ENCODE measurements at regions not wholly inside any gene's neighbourhood (a gene's known extent, or its start where the extent isn't known, plus 50 kb on each side); places are given as distances from the start of the nearest gene placed in this dataset.

GRCh38 chr18:8536231-8536630 lies 73.0 kb upstream of the RAB12 start:
- no peak overlapping the region for H3K9ac ChIP-seq (ENCODE audit: low read depth, low read length)
- no peak overlapping the region for H2BK120ac ChIP-seq (ENCODE audit: low read depth, low read length)
- H4K8ac ChIP-seq (ENCODE audit: low read depth in 2 of 2, low read length in 2 of 2), result no peak overlapping the region
- no peak overlapping the region for H2BK15ac ChIP-seq (ENCODE audit: low read depth, low read length)
- no peak overlapping the region for H3K4me2 ChIP-seq (ENCODE audit: low read depth, low read length)
- H3K36me3 ChIP-seq (ENCODE audit: control insufficient read depth, insufficient read depth, low read length), result no peaks in the 10 kb centered on the region
- no peaks in the 10 kb centered on the region for H3K79me1 ChIP-seq (ENCODE audit: low read depth in 1 of 2, low read length in 2 of 2)
- ChIA-PET CTCF (no interaction called here), POLR2A (ENCODE audit: unreplicated experiment) (no interaction called here)
- no peak overlapping the region for H2BK20ac ChIP-seq (ENCODE audit: low read depth, low read length)
- H3K4ac ChIP-seq (ENCODE audit: low read depth, low read length), result no peak overlapping the region
- no peak overlapping the region for H2AK5ac ChIP-seq (ENCODE audit: low read depth, low read length)
- no peak overlapping the region for H4K5ac ChIP-seq (ENCODE audit: low read depth, low read length)
- H2BK5ac ChIP-seq (ENCODE audit: low read depth, low read length, poor library complexity, severe bottlenecking), result no peak overlapping the region
- DNase-seq (no peak), ATAC-seq (ENCODE audit: low read depth) (no peak)
- no peak overlapping the region for H3K27ac ChIP-seq (ENCODE audit: insufficient read depth, low read length)
- BruUV-seq (replicated peaks), result no TSS peak
- no peak overlapping the region for H3K14ac ChIP-seq (replicated peaks; ENCODE audit: low read depth, low read length)
- 68% methylated on average over 7 of the region's 11 CpGs; no CpG with 5 or more reads in 1 of the 2 experiments for WGBS, 2 experiments (ENCODE audit: extremely low coverage in 2 of 2, insufficient read length in 1 of 2)
- in situ Hi-C loops (cut with MboI; ENCODE audit: low sequenced_read_pairs), result no loop called here
- intact Hi-C loops (cut with micrococcal nuclease), result no loop called here
- H3K56ac ChIP-seq (ENCODE audit: extremely low read depth, insufficient read depth, low read length), result no peak overlapping the region
- H2AFZ ChIP-seq (replicated peaks; ENCODE audit: low read length, poor library complexity), result peak overlapping the region; percentile 61
- no peak overlapping the region for H3K18ac ChIP-seq (ENCODE audit: low read depth, low read length)
- no peak overlapping the region for H3K4me3 ChIP-seq (ENCODE audit: insufficient read depth, low read depth, low read length)
- TF ChIP-seq BHLHE40 (IDR thresholded peaks at IDR 0.05; ENCODE audit: low read depth, low read length), result no peak
- no peak for TF ChIP-seq POLR2A (IDR thresholded peaks at IDR 0.05; ENCODE audit: low read depth, low read length)
- no peak for TF ChIP-seq CEBPB (IDR thresholded peaks at IDR 0.05; ENCODE audit: low read depth, low read length)
- TF ChIP-seq NFE2L2 (IDR thresholded peaks at IDR 0.05; ENCODE audit: low read depth, low read length), result no peak
- TF ChIP-seq CHD1 (IDR thresholded peaks at IDR 0.05; ENCODE audit: low read depth, low read length), result no peak
- TF ChIP-seq USF2 (IDR thresholded peaks at IDR 0.05; ENCODE audit: low read depth, low read length), result no peak
- no peak for TF ChIP-seq MXI1 (IDR thresholded peaks at IDR 0.05; ENCODE audit: borderline replicate concordance, low read depth, low read length)
- TF ChIP-seq, protein P1, sequence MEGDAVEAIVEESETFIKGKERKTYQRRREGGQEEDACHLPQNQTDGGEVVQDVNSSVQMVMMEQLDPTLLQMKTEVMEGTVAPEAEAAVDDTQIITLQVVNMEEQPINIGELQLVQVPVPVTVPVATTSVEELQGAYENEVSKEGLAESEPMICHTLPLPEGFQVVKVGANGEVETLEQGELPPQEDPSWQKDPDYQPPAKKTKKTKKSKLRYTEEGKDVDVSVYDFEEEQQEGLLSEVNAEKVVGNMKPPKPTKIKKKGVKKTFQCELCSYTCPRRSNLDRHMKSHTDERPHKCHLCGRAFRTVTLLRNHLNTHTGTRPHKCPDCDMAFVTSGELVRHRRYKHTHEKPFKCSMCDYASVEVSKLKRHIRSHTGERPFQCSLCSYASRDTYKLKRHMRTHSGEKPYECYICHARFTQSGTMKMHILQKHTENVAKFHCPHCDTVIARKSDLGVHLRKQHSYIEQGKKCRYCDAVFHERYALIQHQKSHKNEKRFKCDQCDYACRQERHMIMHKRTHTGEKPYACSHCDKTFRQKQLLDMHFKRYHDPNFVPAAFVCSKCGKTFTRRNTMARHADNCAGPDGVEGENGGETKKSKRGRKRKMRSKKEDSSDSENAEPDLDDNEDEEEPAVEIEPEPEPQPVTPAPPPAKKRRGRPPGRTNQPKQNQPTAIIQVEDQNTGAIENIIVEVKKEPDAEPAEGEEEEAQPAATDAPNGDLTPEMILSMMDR (conservative IDR thresholded peaks at IDR 0.05; ENCODE audit: low read depth, low read length), result no peak
- no peak for TF ChIP-seq SMC3 (IDR thresholded peaks at IDR 0.05; ENCODE audit: low read depth, low read length)
- TF ChIP-seq RAD21 (IDR thresholded peaks at IDR 0.05; ENCODE audit: low read length), result no peak
- no peak for TF ChIP-seq FOS (IDR thresholded peaks at IDR 0.05; ENCODE audit: low read depth, low read length)
- TF ChIP-seq, protein P2, sequence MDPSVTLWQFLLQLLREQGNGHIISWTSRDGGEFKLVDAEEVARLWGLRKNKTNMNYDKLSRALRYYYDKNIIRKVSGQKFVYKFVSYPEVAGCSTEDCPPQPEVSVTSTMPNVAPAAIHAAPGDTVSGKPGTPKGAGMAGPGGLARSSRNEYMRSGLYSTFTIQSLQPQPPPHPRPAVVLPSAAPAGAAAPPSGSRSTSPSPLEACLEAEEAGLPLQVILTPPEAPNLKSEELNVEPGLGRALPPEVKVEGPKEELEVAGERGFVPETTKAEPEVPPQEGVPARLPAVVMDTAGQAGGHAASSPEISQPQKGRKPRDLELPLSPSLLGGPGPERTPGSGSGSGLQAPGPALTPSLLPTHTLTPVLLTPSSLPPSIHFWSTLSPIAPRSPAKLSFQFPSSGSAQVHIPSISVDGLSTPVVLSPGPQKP (IDR thresholded peaks at IDR 0.05; ENCODE audit: borderline replicate concordance, low read depth, low read length), result no peak
- H3K9me3 ChIP-seq (ENCODE audit: control insufficient read depth, insufficient read depth, low read length), result no peaks in the 10 kb centered on the region
- H3K27me3 ChIP-seq (ENCODE audit: control insufficient read depth, insufficient read depth, low read length), result no peaks in the 10 kb centered on the region; the same call in 1 of the 2 replicates
- no peak overlapping the region for H3K23ac ChIP-seq (ENCODE audit: low read depth, low read length)
- no peak overlapping the region for H4K91ac ChIP-seq (ENCODE audit: insufficient read depth, low read depth, low read length)
- no peaks in the 10 kb centered on the region for H3K9me1 ChIP-seq (ENCODE audit: insufficient read depth, low read length)
- dilution Hi-C loops (cut with HindIII; ENCODE audit: low sequenced_read_pairs, unreplicated experiment), result no loop called here
- H4K20me1 ChIP-seq (ENCODE audit: insufficient read depth, low read length), result no peaks in the 10 kb centered on the region
- H3K4me1 ChIP-seq (ENCODE audit: control insufficient read depth, insufficient read depth, low read length), result no peaks in the 10 kb centered on the region
- no peak overlapping the region for H2AK9ac ChIP-seq (replicated peaks; ENCODE audit: low read depth, low read length, poor library complexity)
